Peyer's patch (tissue), 4 donors: ENCODE measurements at regions not wholly inside any gene's neighbourhood (a gene's known extent, or its start where the extent isn't known, plus 50 kb on each side); places are given as distances from the start of the nearest gene placed in this dataset.

Experiments
- POLR2A ChIP-seq, 2 donors: fragments of 450-650 bp; IDR thresholded peaks; one replicate each; pipeline ENCODE4 v1.5.1; 2017; ENCODE audit warnings: antibody characterized with exemption in 2 of 2, mild to moderate bottlenecking in 2 of 2, moderate library complexity in 2 of 2
- TF ChIP-seq, protein P1 (sequence below), 6 experiments: fragments of 450-650 bp in 4 of 6; fragments of 200-600 bp in 2 of 6; sonication (generic) in 1 of 6; IDR thresholded peaks; one replicate each; pipeline ENCODE4 v1.5.1; 2017 to 2019; ENCODE audit warnings: antibody characterized with exemption in 6 of 6, mild to moderate bottlenecking in 3 of 6, moderate library complexity in 1 of 6

GRCh38 chr10:42989481-42989921 lies 87.4 kb upstream of the RET start:
- TF ChIP-seq, protein P1, sequence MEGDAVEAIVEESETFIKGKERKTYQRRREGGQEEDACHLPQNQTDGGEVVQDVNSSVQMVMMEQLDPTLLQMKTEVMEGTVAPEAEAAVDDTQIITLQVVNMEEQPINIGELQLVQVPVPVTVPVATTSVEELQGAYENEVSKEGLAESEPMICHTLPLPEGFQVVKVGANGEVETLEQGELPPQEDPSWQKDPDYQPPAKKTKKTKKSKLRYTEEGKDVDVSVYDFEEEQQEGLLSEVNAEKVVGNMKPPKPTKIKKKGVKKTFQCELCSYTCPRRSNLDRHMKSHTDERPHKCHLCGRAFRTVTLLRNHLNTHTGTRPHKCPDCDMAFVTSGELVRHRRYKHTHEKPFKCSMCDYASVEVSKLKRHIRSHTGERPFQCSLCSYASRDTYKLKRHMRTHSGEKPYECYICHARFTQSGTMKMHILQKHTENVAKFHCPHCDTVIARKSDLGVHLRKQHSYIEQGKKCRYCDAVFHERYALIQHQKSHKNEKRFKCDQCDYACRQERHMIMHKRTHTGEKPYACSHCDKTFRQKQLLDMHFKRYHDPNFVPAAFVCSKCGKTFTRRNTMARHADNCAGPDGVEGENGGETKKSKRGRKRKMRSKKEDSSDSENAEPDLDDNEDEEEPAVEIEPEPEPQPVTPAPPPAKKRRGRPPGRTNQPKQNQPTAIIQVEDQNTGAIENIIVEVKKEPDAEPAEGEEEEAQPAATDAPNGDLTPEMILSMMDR (IDR thresholded peaks at IDR 0.05): no peak
- no peak for TF ChIP-seq POLR2A (IDR thresholded peaks at IDR 0.05)
